Lung microvascular endothelial cell (primary cell): ENCODE measurements at regions not wholly inside any gene's neighbourhood (a gene's known extent, or its start where the extent isn't known, plus 50 kb on each side); places are given as distances from the start of the nearest gene placed in this dataset.
"Not testable (repeated sequence)": the region's sequence is repeated elsewhere in the genome, so short reads cannot be mapped to it uniquely, and the experiment has no call there.

ENCODE experiments used
- DNase-seq, 2 donors: peaks; one replicate each; pipeline versions ENCODE4 v3.0.0 to v3.0.0-alpha.2; 2010; ENCODE audit warnings: low read depth in 2 of 2

- no peak for DNase-seq
Observed at GRCh38 chr3:148460686-148461085, 237.0 kb upstream of the AGTR1 start.

GRCh38 chr3:148464246-148464645, 233.5 kb upstream of the AGTR1 start:
- peak in 1 of 2 donors; percentile 68 for DNase-seq

- DNase-seq = peak in 1 of 2 donors; percentile 78
Observed at GRCh38 chr3:148466143-148466542, 231.6 kb upstream of the AGTR1 start.

GRCh38 chr3:148466980-148467740, 230.5 kb upstream of the AGTR1 start:
- no peak for DNase-seq

GRCh38 chr3:148477375-148477774, 220.3 kb upstream of the AGTR1 start:
- no peak for DNase-seq

- no peak for DNase-seq
Observed at GRCh38 chr3:148493631-148494030, 204.1 kb upstream of the AGTR1 start.

GRCh38 chr3:148494451-148494850, 203.3 kb upstream of the AGTR1 start:
- no peak for DNase-seq

- DNase-seq = no peak
Observed at GRCh38 chr3:148500881-148501280, 196.8 kb upstream of the AGTR1 start.

GRCh38 chr3:148510116-148510515, 187.6 kb upstream of the AGTR1 start:
- no peak for DNase-seq

GRCh38 chr3:148510561-148510960, 187.1 kb upstream of the AGTR1 start:
- no peak for DNase-seq

GRCh38 chr3:148512648-148513047, 185.1 kb upstream of the AGTR1 start:
- DNase-seq = no peak

- DNase-seq = peak; percentile 5 to 60
Observed at GRCh38 chr3:148513096-148513543, 184.6 kb upstream of the AGTR1 start.

GRCh38 chr3:148518520-148518919, 179.2 kb upstream of the AGTR1 start:
- DNase-seq = no peak

GRCh38 chr3:148525621-148526020, 172.1 kb upstream of the AGTR1 start:
- DNase-seq = not testable (repeated sequence)

GRCh38 chr3:148528024-148528423, 169.7 kb upstream of the AGTR1 start:
- DNase-seq = no peak

GRCh38 chr3:148531836-148532235, 165.9 kb upstream of the AGTR1 start:
- no peak for DNase-seq

- DNase-seq = no peak
Observed at GRCh38 chr3:148532326-148532725, 165.4 kb upstream of the AGTR1 start.

- DNase-seq = no peak
Observed at GRCh38 chr3:148532774-148533173, 164.9 kb upstream of the AGTR1 start.

GRCh38 chr3:148534089-148534988, 163.4 kb upstream of the AGTR1 start:
- no peak for DNase-seq

GRCh38 chr3:148535001-148535400, 162.7 kb upstream of the AGTR1 start:
- no peak for DNase-seq

- DNase-seq = no peak
Observed at GRCh38 chr3:148540266-148540665, 157.4 kb upstream of the AGTR1 start.

- no peak for DNase-seq
Observed at GRCh38 chr3:148540851-148541250, 156.9 kb upstream of the AGTR1 start.

GRCh38 chr3:148546959-148547358, 150.7 kb upstream of the AGTR1 start:
- DNase-seq = no peak
